PC-9 (cell line): ENCODE measurements at regions not wholly inside any gene's neighbourhood (a gene's known extent, or its start where the extent isn't known, plus 50 kb on each side); places are given as distances from the start of the nearest gene placed in this dataset.

Experiments used
- EZH2 ChIP-seq: fragments of 200-600 bp; sonication (generic); IDR thresholded peaks from 2 replicates; pipeline ENCODE4 v1.8.0; 2017; ENCODE audit warnings: antibody characterized with exemption, low read depth
- TF ChIP-seq, protein P1 (sequence below): fragments of 200-600 bp; sonication (generic); conservative IDR thresholded peaks from 2 replicates; pipeline ENCODE4 v1.6.1; 2017; ENCODE audit warnings: mixed run types, antibody characterized with exemption, mild to moderate bottlenecking, moderate library complexity

DNA sequence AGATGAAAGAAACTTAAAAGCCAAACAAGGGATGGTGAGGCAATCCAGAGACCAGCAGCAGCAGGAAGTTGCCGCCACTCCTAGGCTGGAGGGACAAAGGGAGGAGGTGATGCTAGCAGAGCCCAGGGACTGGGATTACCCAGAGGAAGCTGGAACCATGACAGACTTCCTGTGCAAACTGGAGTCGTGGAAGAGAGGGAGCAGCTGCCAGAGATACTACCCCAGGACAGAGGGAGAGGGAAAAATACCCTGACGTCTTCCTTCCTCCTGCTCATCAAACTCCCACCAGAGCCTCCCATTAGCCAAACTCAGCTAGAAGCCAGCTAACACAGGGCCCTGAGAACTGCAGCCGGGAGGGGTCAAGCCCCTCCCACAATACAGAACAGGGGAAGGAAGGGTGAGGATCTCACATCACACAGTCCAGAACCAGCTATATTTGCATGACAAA lies 101.2 kb upstream of the KLF3 start:
- TF ChIP-seq, protein P1, sequence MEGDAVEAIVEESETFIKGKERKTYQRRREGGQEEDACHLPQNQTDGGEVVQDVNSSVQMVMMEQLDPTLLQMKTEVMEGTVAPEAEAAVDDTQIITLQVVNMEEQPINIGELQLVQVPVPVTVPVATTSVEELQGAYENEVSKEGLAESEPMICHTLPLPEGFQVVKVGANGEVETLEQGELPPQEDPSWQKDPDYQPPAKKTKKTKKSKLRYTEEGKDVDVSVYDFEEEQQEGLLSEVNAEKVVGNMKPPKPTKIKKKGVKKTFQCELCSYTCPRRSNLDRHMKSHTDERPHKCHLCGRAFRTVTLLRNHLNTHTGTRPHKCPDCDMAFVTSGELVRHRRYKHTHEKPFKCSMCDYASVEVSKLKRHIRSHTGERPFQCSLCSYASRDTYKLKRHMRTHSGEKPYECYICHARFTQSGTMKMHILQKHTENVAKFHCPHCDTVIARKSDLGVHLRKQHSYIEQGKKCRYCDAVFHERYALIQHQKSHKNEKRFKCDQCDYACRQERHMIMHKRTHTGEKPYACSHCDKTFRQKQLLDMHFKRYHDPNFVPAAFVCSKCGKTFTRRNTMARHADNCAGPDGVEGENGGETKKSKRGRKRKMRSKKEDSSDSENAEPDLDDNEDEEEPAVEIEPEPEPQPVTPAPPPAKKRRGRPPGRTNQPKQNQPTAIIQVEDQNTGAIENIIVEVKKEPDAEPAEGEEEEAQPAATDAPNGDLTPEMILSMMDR = no peak
- no peak for TF ChIP-seq EZH2
